ENCODE measurements at regions not wholly inside any gene's neighbourhood (a gene's known extent, or its start where the extent isn't known, plus 50 kb on each side); places are given as distances from the start of the nearest gene placed in this dataset.

- TF ChIP-seq CTCF (IDR thresholded peaks at IDR 0.05), result no peak
- no peak for TF ChIP-seq POLR2A (IDR thresholded peaks at IDR 0.05)
Observed at GRCh38 chr17:79365836-79366770, 244.7 kb downstream of the RBFOX3 start.
